Mesenchymal stem cell (in vitro differentiated cells and primary cell): ENCODE measurements at regions not wholly inside any gene's neighbourhood (a gene's known extent, or its start where the extent isn't known, plus 50 kb on each side); places are given as distances from the start of the nearest gene placed in this dataset.

ENCODE experiments used
- DNase-seq: peaks from one replicate; pipeline ENCODE4 v3.0.0-alpha.2; 2013
- H2AFZ ChIP-seq: one replicate; pipeline ENCODE4 v1.6.1; 2013; ENCODE audit warnings: low read depth, mild to moderate bottlenecking, control low read depth, inconsistent platforms, low read length, moderate library complexity
- H2AK5ac ChIP-seq: 2 replicates; pipeline ENCODE4 v1.6.1; 2013; ENCODE audit warnings: low read length, moderate library complexity, mild to moderate bottlenecking, inconsistent platforms; ENCODE audit not compliant: severe bottlenecking
- H2BK120ac ChIP-seq: one replicate; pipeline ENCODE4 v1.6.1; 2013; ENCODE audit warnings: low read depth, mild to moderate bottlenecking, inconsistent platforms, low read length, moderate library complexity
- H2BK12ac ChIP-seq, 2 experiments: one replicate each; pipeline ENCODE4 v1.6.1; 2013; ENCODE audit warnings: inconsistent platforms in 2 of 2, low read length in 2 of 2, mild to moderate bottlenecking in 2 of 2, moderate library complexity in 2 of 2, control low read depth in 1 of 2
- H2BK15ac ChIP-seq: one replicate; pipeline ENCODE4 v1.6.1; 2013; ENCODE audit warnings: mild to moderate bottlenecking, low read depth, inconsistent platforms; ENCODE audit not compliant: poor library complexity, severe bottlenecking
- H2BK5ac ChIP-seq: 2 replicates; pipeline ENCODE4 v1.6.1; 2013; ENCODE audit warnings: low read depth, mild to moderate bottlenecking, low read length, control low read depth, inconsistent platforms; ENCODE audit not compliant: poor library complexity, severe bottlenecking
- H3K14ac ChIP-seq, 2 experiments: one replicate each; pipeline ENCODE4 v1.6.1; 2013; ENCODE audit warnings: inconsistent platforms in 2 of 2, low read length in 2 of 2, control low read depth in 1 of 2, mild to moderate bottlenecking in 1 of 2, moderate library complexity in 1 of 2
- H3K18ac ChIP-seq, 2 experiments: one replicate each; pipeline ENCODE4 v1.6.1; 2013; ENCODE audit warnings: inconsistent platforms in 2 of 2, low read length in 2 of 2, control low read depth in 1 of 2, low read depth in 1 of 2, mild to moderate bottlenecking in 1 of 2
- H3K23ac ChIP-seq, 2 experiments: one replicate each; pipeline ENCODE4 v1.6.1; 2013; ENCODE audit warnings: inconsistent platforms in 2 of 2, low read length in 2 of 2, mild to moderate bottlenecking in 2 of 2, moderate library complexity in 2 of 2, control low read depth in 1 of 2
- H3K27ac ChIP-seq: 2 replicates; pipeline ENCODE4 v1.5.1; 2013; ENCODE audit warnings: mild to moderate bottlenecking, moderate library complexity, low read length, control low read depth, inconsistent platforms; ENCODE audit not compliant: poor library complexity, severe bottlenecking
- H3K27me3 ChIP-seq, 2 experiments: 2 replicates each; pipeline versions ENCODE4 v1.6.1 to v1.7.0; 2013; ENCODE audit warnings: low read length in 2 of 2, mild to moderate bottlenecking in 2 of 2, moderate library complexity in 2 of 2, control low read depth in 1 of 2, inconsistent platforms in 1 of 2; ENCODE audit not compliant: control insufficient read depth in 1 of 2, insufficient read depth in 1 of 2
- H3K36me3 ChIP-seq, 2 experiments: 2 replicates each; pipeline versions ENCODE4 v1.6.1 to v1.7.0; 2013; ENCODE audit warnings: low read length in 2 of 2, control low read depth in 1 of 2, inconsistent platforms in 1 of 2, low read depth in 1 of 2, mild to moderate bottlenecking in 1 of 2; ENCODE audit not compliant: insufficient read depth in 2 of 2, control insufficient read depth in 1 of 2
- H3K4ac ChIP-seq, 2 experiments: one replicate each; pipeline ENCODE4 v1.6.1; 2013; ENCODE audit warnings: inconsistent platforms in 2 of 2, low read length in 2 of 2, mild to moderate bottlenecking in 2 of 2, moderate library complexity in 2 of 2, control low read depth in 1 of 2, low read depth in 1 of 2
- H3K4me1 ChIP-seq: 2 replicates; pipeline ENCODE4 v1.6.1; 2013; ENCODE audit warnings: low read depth, low read length, control low read depth; ENCODE audit not compliant: control insufficient read depth, insufficient read depth
- H3K4me2 ChIP-seq: 2 replicates; pipeline ENCODE4 v1.6.1; 2013; ENCODE audit warnings: low read length, mild to moderate bottlenecking, inconsistent platforms; ENCODE audit not compliant: poor library complexity, severe bottlenecking
- H3K4me3 ChIP-seq, 2 experiments: 2 replicates each; pipeline versions ENCODE4 v1.5.1 to v1.7.0; 2013; ENCODE audit warnings: low read length in 2 of 2, mild to moderate bottlenecking in 2 of 2, control low read depth in 1 of 2, low read depth in 1 of 2; ENCODE audit not compliant: insufficient read depth in 1 of 2
- H3K79me1 ChIP-seq: replicated peaks from 2 replicates; pipeline ENCODE4 v1.6.1; 2013; ENCODE audit warnings: mild to moderate bottlenecking, control low read depth, low read length, inconsistent platforms; ENCODE audit not compliant: poor library complexity, severe bottlenecking
- H3K9ac ChIP-seq: 2 replicates; pipeline ENCODE4 v1.7.0; 2013; ENCODE audit warnings: mild to moderate bottlenecking, low read length, moderate library complexity
- H3K9me3 ChIP-seq: 2 replicates; pipeline ENCODE4 v1.7.0; 2013; ENCODE audit warnings: mild to moderate bottlenecking, low read length; ENCODE audit not compliant: control insufficient read depth
- H4K8ac ChIP-seq: one replicate; pipeline ENCODE4 v1.6.1; 2013; ENCODE audit warnings: inconsistent platforms, mild to moderate bottlenecking, low read length, moderate library complexity
- H4K91ac ChIP-seq: one replicate; pipeline ENCODE4 v1.6.1; 2013; ENCODE audit warnings: mild to moderate bottlenecking, low read length, inconsistent platforms
- WGBS: methylation state at CpG from one replicate; pipeline ENCODE4 v1.1.7; 2013; ENCODE audit warnings: mixed read lengths; 5-methylcytosine and 5-hydroxymethylcytosine counted together

DNA sequence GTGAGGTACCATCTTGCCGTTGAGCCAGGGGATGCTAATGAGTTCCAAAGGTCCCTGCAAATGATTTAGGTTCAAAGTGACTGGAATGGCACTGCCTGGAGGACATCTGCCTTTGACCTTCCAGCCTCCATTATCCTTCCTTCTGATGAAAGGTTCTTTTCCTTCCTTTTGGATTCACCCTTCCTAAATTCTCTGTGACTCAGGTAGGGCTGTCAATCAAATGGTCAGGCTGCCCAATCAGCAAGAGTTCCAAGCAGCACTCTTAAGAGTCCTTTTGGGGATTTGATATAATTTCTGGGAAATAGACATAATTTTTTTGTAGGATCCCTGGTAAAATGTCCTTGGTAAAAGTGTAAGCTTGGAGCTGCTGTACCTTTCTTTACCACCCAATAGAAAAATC lies 58.8 kb upstream of the LMO4 start:
- no peak overlapping the region for H3K9ac ChIP-seq
- no peak overlapping the region for H3K27ac ChIP-seq
- H3K4ac ChIP-seq, result no peak overlapping the region
- H2BK5ac ChIP-seq, result no peak overlapping the region
- no peaks in the 10 kb centered on the region for H3K79me1 ChIP-seq
- no peaks in the 10 kb centered on the region for H3K36me3 ChIP-seq
- H2BK120ac ChIP-seq, result no peak overlapping the region
- no peaks in the 10 kb centered on the region for H3K9me3 ChIP-seq
- H3K18ac ChIP-seq, result no peak overlapping the region
- no peak overlapping the region for H3K14ac ChIP-seq
- no peaks in the 10 kb centered on the region for H3K27me3 ChIP-seq
- no peak overlapping the region for H3K23ac ChIP-seq
- H3K4me1 ChIP-seq, result no peaks in the 10 kb centered on the region
- H3K4me3 ChIP-seq, result no peak overlapping the region
- no peak overlapping the region for H3K4me2 ChIP-seq
- no peak overlapping the region for H2BK15ac ChIP-seq
- H2BK12ac ChIP-seq, result no peak overlapping the region
- no peak overlapping the region for H4K91ac ChIP-seq
- WGBS, result 50% methylated on average over 1 of the region's 1 CpG
- no peak overlapping the region for H2AFZ ChIP-seq
- no peak overlapping the region for H2AK5ac ChIP-seq
- H4K8ac ChIP-seq, result no peak overlapping the region
- no peak for DNase-seq

- H3K18ac ChIP-seq, result no peak overlapping the region
- H3K4me3 ChIP-seq, result no peak overlapping the region
- WGBS, result no CpG with 5 or more reads among the region's 1 CpG
- H2BK120ac ChIP-seq, result no peak overlapping the region
- H3K14ac ChIP-seq, result no peak overlapping the region
- no peak overlapping the region for H3K9ac ChIP-seq
- H2BK5ac ChIP-seq, result no peak overlapping the region
- H3K4me1 ChIP-seq, result no peaks in the 10 kb centered on the region
- H2BK12ac ChIP-seq, result no peak overlapping the region
- H3K4me2 ChIP-seq, result no peak overlapping the region
- DNase-seq, result no peak
- H2AK5ac ChIP-seq, result no peak overlapping the region
- no peaks in the 10 kb centered on the region for H3K36me3 ChIP-seq
- H4K91ac ChIP-seq, result no peak overlapping the region
- no peak overlapping the region for H3K23ac ChIP-seq
- no peak overlapping the region for H2BK15ac ChIP-seq
- no peak overlapping the region for H3K27ac ChIP-seq
- no peak overlapping the region for H2AFZ ChIP-seq
- H3K79me1 ChIP-seq, result no peaks in the 10 kb centered on the region
- H3K4ac ChIP-seq, result no peak overlapping the region
- no peaks in the 10 kb centered on the region for H3K27me3 ChIP-seq
- H4K8ac ChIP-seq, result no peak overlapping the region
- H3K9me3 ChIP-seq, result no peaks in the 10 kb centered on the region
Observed at GRCh38 chr1:87273291-87273690, 55.4 kb upstream of the LMO4 start.

- Histone ChIP-seq H2BK12ac (no peak overlapping the region), H2AFZ (no peak overlapping the region), H2BK15ac (no peak overlapping the region), H3K79me1 (no peaks in the 10 kb centered on the region), H3K4me3 (no peak overlapping the region), H3K27me3 (no peaks in the 10 kb centered on the region), H3K9ac (no peak overlapping the region), H2BK120ac (no peak overlapping the region), H3K27ac (no peak overlapping the region), H3K4me1 (no peaks in the 10 kb centered on the region), H3K14ac (no peak overlapping the region), H3K4ac (no peak overlapping the region), H4K91ac (no peak overlapping the region), H3K9me3 (no peaks in the 10 kb centered on the region), H3K18ac (no peak overlapping the region), H2AK5ac (no peak overlapping the region), H3K36me3 (no peaks in the 10 kb centered on the region), H3K23ac (no peak overlapping the region), H3K4me2 (no peak overlapping the region), H4K8ac (no peak overlapping the region), H2BK5ac (no peak overlapping the region)
- 89% methylated on average over 7 of the region's 7 CpGs for WGBS
- no peak for DNase-seq
Observed at GRCh38 chr1:87274851-87275250, 53.8 kb upstream of the LMO4 start.

DNA sequence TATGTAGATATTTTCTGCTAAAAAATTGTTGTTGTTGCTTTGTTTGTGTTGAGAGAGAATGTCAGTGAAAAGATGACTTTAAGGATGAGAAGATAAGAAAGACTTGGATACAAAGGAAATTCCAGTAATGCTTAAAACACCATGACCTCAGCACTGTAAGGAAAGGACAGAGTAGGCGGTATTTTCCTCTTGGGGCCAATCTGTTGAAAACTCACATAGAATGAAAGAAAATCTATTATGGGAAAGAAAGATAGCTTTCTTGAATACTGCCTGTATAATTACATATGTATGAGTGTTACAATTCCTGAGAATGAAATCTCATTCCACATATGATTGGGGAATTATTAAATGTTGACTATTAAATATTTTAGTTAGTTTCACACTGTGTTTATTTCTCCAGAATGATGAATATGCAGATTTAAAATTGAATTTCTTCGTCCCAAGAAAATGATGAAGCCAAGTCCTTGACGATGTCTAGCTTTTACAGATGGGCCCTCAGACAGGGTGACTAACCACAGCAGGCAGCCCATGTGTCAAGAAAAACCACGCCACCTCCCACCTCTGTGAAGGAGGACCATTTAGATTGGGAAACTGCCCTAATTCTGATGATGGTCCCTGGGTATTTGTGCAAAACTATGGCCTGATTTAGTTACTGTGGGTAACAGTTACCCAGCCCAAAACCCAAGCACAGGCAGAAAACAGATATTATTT lies 49.7 kb upstream of the LMO4 start:
- peak overlapping the region in 1 of 2 experiments; percentile 21 for H3K4me3 ChIP-seq
- DNase-seq, result no peak
- no peaks in the 10 kb centered on the region for H3K9me3 ChIP-seq
- no peak overlapping the region for H3K4me2 ChIP-seq
- H3K18ac ChIP-seq, result no peak overlapping the region
- H2AFZ ChIP-seq, result no peak overlapping the region
- H3K9ac ChIP-seq, result peak overlapping the region; percentile 60
- peak overlapping the region in 1 of 2 experiments; percentile 12 for H3K14ac ChIP-seq
- no peaks in the 10 kb centered on the region for H3K27me3 ChIP-seq
- H4K91ac ChIP-seq, result no peak overlapping the region
- H3K79me1 ChIP-seq, result no peaks in the 10 kb centered on the region
- WGBS, result 73% methylated on average over 3 of the region's 4 CpGs
- no peak overlapping the region for H3K23ac ChIP-seq
- H3K4ac ChIP-seq, result no peak overlapping the region
- H2AK5ac ChIP-seq, result no peak overlapping the region
- H2BK120ac ChIP-seq, result no peak overlapping the region
- H3K36me3 ChIP-seq, result no peaks in the 10 kb centered on the region
- no peak overlapping the region for H3K27ac ChIP-seq
- H2BK5ac ChIP-seq, result no peak overlapping the region
- H3K4me1 ChIP-seq, result no peaks in the 10 kb centered on the region
- no peak overlapping the region for H2BK15ac ChIP-seq
- H4K8ac ChIP-seq, result no peak overlapping the region
- H2BK12ac ChIP-seq, result no peak overlapping the region
